Mesothelial cell of epicardium (in vitro differentiated cells): ENCODE measurements at regions not wholly inside any gene's neighbourhood (a gene's known extent, or its start where the extent isn't known, plus 50 kb on each side); places are given as distances from the start of the nearest gene placed in this dataset.

Experiments used
- DNase-seq, 2 experiments: peaks; one replicate each; pipeline ENCODE4 v3.0.0; 2021; ENCODE audit warnings: low spot score in 2 of 2; ENCODE audit not compliant: unreplicated experiment in 2 of 2
- H3K27ac Mint-ChIP-seq: 2 replicates; pipeline ENCODE4 v1.8.0; 2021; ENCODE audit warnings: mixed read lengths
- H3K27me3 Mint-ChIP-seq: 2 replicates; pipeline ENCODE4 v1.8.0; 2021; ENCODE audit warnings: low read depth, mixed read lengths
- H3K36me3 Mint-ChIP-seq: 2 replicates; pipeline ENCODE4 v1.8.0; 2021; ENCODE audit warnings: mixed read lengths
- H3K4me1 Mint-ChIP-seq: 2 replicates; pipeline ENCODE4 v1.8.0; 2021; ENCODE audit warnings: mixed read lengths
- H3K4me3 Mint-ChIP-seq: 2 replicates; pipeline ENCODE4 v1.8.0; 2021; ENCODE audit warnings: mild to moderate bottlenecking, moderate library complexity, mixed read lengths
- H3K9me3 Mint-ChIP-seq: 2 replicates; pipeline ENCODE4 v1.8.0; 2021; ENCODE audit warnings: mixed read lengths
- CTCF ChIP-seq: fragments of 200-600 bp; sonication (generic); IDR thresholded peaks from one replicate; pipeline ENCODE4 v1.5.0; 2021; ENCODE audit warnings: antibody characterized with exemption; ENCODE audit not compliant: unreplicated experiment

- peaks cover 17% of the 10 kb centered on the region for H3K4me1 Mint-ChIP-seq
- no peaks in the 10 kb centered on the region for H3K9me3 Mint-ChIP-seq
- DNase-seq, result no peak
- peaks cover 66% of the 10 kb centered on the region for H3K27me3 Mint-ChIP-seq
- no peaks in the 10 kb centered on the region for H3K36me3 Mint-ChIP-seq
- no peak overlapping the region for H3K4me3 Mint-ChIP-seq
- H3K27ac Mint-ChIP-seq, result no peak overlapping the region
- TF ChIP-seq CTCF, result no peak
Observed at GRCh38 chr17:77688369-77688768, 270.1 kb upstream of the TNRC6C start.

- Mint-ChIP-seq H3K4me1 (peaks cover 25% of the 10 kb centered on the region), H3K27ac (no peak overlapping the region), H3K4me3 (peak overlapping the region; percentile 11), H3K27me3 (peaks cover 76% of the 10 kb centered on the region), H3K36me3 (no peaks in the 10 kb centered on the region), H3K9me3 (no peaks in the 10 kb centered on the region)
- peak in 1 of 2 experiments; percentile 40 for DNase-seq
- no peak for TF ChIP-seq CTCF
Observed at GRCh38 chr17:77690271-77691161, 268.0 kb upstream of the TNRC6C start.

- no peak for TF ChIP-seq CTCF
- Mint-ChIP-seq H3K36me3 (no peaks in the 10 kb centered on the region), H3K4me1 (peaks cover 33% of the 10 kb centered on the region), H3K4me3 (no peak overlapping the region), H3K27me3 (peaks cover 75% of the 10 kb centered on the region), H3K27ac (no peak overlapping the region), H3K9me3 (no peaks in the 10 kb centered on the region)
- peak in 1 of 2 experiments; percentile 32 for DNase-seq
Observed at GRCh38 chr17:77691216-77692085, 267.1 kb upstream of the TNRC6C start.

GRCh38 chr17:77692571-77693161 is 265.8 kb upstream of the TNRC6C start:
- Mint-ChIP-seq H3K27ac (no peak overlapping the region), H3K9me3 (no peaks in the 10 kb centered on the region), H3K36me3 (no peaks in the 10 kb centered on the region), H3K4me1 (peaks cover 43% of the 10 kb centered on the region), H3K27me3 (peaks cover 75% of the 10 kb centered on the region), H3K4me3 (no peak overlapping the region)
- DNase-seq, result peak in 1 of 2 experiments; percentile 14
- TF ChIP-seq CTCF, result no peak

- no peak for TF ChIP-seq CTCF
- peaks cover 76% of the 10 kb centered on the region for H3K27me3 Mint-ChIP-seq
- peaks cover 44% of the 10 kb centered on the region for H3K4me1 Mint-ChIP-seq
- H3K36me3 Mint-ChIP-seq, result no peaks in the 10 kb centered on the region
- H3K27ac Mint-ChIP-seq, result no peak overlapping the region
- peak in 1 of 2 experiments; percentile 36 for DNase-seq
- no peaks in the 10 kb centered on the region for H3K9me3 Mint-ChIP-seq
- no peak overlapping the region for H3K4me3 Mint-ChIP-seq
Observed at GRCh38 chr17:77693301-77693700, 265.2 kb upstream of the TNRC6C start.
